GM10248 (cell line): ENCODE measurements at regions not wholly inside any gene's neighbourhood (a gene's known extent, or its start where the extent isn't known, plus 50 kb on each side); places are given as distances from the start of the nearest gene placed in this dataset.

Experiments
- CTCF ChIA-PET: fragments of 300-600 bp; sonication (Branson Sonifier 250); formaldehyde crosslinking; extraction: SDS; loops from one replicate; lab custom pipeline; 2021; ENCODE audit warnings: antibody characterized with exemption; lab: Yijun Ruan, JAX
- POLR2A ChIA-PET: fragments of 350-650 bp; sonication (Branson Sonifier 250); formaldehyde crosslinking; extraction: SDS; loops from one replicate; lab custom pipeline; 2020; ENCODE audit warnings: antibody characterized with exemption; lab: Yijun Ruan, JAX
- DNase-seq: peaks from one replicate; pipeline ENCODE4 v3.0.0; 2012; ENCODE audit errors: extremely low spot score
- CTCF ChIP-seq: IDR thresholded peaks from 2 replicates; pipeline ENCODE4 v1.5.1; 2012; ENCODE audit warnings: mild to moderate bottlenecking, low read depth; ENCODE audit errors: extremely low read depth, missing control alignments, control extremely low read depth

- ChIA-PET CTCF (no interaction called here), POLR2A (no interaction called here)
- no peak for TF ChIP-seq CTCF
- DNase-seq: no peak
Observed at GRCh38 chr2:139526781-139527180, 746.6 kb upstream of the NXPH2 start.

GRCh38 chr2:139518321-139518720 is 738.1 kb upstream of the NXPH2 start:
- TF ChIP-seq CTCF: no peak
- ChIA-PET POLR2A (no interaction called here), CTCF (no interaction called here)
- no peak for DNase-seq

- DNase-seq: no peak
- POLR2A ChIA-PET: no interaction called here
- CTCF ChIA-PET: interaction anchor here (1.3 kb wide), 1 partner anchor 9 kb away, joined by 3 read pairs; no protein-coding TSS in a partner anchor
- TF ChIP-seq CTCF: no peak
Observed at GRCh38 chr2:139514951-139515350, 734.8 kb upstream of the NXPH2 start.

- CTCF ChIA-PET: no interaction called here
- TF ChIP-seq CTCF: no peak
- no peak for DNase-seq
- POLR2A ChIA-PET: no interaction called here
Observed at GRCh38 chr2:139495851-139496250, 715.7 kb upstream of the NXPH2 start.

- ChIA-PET CTCF (no interaction called here), POLR2A (no interaction called here)
- no peak for DNase-seq
- no peak for TF ChIP-seq CTCF
Observed at GRCh38 chr2:139492131-139492680, 712.0 kb upstream of the NXPH2 start.

GRCh38 chr2:139480161-139480650 is 700.0 kb upstream of the NXPH2 start:
- DNase-seq: no peak
- ChIA-PET POLR2A (no interaction called here), CTCF (no interaction called here)
- TF ChIP-seq CTCF: no peak
